ENCODE measurements at regions not wholly inside any gene's neighbourhood (a gene's known extent, or its start where the extent isn't known, plus 50 kb on each side); places are given as distances from the start of the nearest gene placed in this dataset.
"Not testable (repeated sequence)": the region's sequence is repeated elsewhere in the genome, so short reads cannot be mapped to it uniquely, and the experiment has no call there.

- DNase-seq: no peak
Observed at GRCh38 chr13:73837147-73837546, 297.1 kb downstream of the KLF12 start.

GRCh38 chr13:73835138-73835721 is 299.0 kb downstream of the KLF12 start:
- peak; percentile 51 for DNase-seq

- peak; percentile 21 for DNase-seq
Observed at GRCh38 chr13:73833325-73834070, 300.7 kb downstream of the KLF12 start.

- DNase-seq: no peak
Observed at GRCh38 chr13:73832825-73833224, 301.4 kb downstream of the KLF12 start.

DNA sequence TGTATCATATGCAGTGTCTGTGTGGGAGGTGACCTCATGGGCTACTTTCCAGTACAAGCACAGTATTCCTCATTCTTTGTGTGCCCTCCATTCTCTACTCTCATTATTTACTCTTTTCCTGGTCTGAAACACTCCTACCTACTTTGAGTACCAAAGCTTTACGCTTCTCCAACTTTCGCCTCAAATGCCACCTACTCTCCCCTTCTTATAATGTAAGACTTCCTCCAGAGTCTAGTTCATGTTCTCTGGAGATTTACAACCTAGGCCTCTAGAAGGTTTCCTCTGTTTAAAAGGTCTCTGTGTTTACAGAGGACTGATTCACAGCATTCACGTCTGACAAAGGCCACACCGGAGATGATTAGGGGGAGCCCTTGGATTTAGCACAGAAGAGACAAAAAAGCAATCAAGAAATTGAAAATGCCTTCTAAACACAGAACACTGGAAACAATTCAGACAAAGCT is 302.0 kb downstream of the KLF12 start:
- no peak for DNase-seq

- DNase-seq: no peak
Observed at GRCh38 chr13:73829416-73829815, 304.8 kb downstream of the KLF12 start.

DNA sequence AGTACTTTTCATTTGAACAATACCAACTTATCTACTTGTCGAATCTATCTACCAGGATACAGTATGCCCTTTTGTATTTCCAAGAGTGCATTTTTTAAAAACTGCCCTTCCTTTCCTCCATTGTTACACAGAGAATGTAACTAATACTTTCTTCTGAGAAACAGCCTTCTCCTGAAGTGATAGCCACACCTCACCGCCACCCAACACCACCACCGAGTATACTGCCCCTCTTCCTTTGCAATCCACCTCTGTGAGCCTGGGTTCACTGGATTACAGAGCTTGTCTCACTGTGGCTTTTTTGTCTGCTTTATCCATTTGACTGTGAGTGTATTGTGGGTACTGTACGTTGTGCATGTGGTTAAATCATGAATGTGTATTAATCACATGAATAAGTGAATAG is 305.4 kb downstream of the KLF12 start:
- DNase-seq: no peak

DNA sequence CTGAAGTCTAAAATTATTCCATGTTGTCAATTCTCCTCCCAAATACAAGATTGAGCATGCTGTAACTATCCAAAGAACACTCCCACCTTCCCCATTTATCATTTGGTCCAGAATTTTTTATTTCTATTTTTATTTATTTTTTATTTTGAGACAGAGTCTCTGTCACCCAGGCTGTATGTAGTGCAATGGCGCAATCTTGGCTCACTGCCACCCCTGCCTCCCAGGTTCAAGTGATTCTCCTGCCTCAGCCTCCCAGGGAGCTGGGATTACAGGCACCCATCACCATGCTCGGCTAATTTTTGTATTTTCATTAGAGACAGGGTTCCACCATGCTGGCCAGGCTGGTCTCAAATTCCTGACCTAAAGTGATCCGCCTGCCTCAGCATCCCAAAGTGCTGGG is 306.8 kb downstream of the KLF12 start:
- DNase-seq: no peak

DNA sequence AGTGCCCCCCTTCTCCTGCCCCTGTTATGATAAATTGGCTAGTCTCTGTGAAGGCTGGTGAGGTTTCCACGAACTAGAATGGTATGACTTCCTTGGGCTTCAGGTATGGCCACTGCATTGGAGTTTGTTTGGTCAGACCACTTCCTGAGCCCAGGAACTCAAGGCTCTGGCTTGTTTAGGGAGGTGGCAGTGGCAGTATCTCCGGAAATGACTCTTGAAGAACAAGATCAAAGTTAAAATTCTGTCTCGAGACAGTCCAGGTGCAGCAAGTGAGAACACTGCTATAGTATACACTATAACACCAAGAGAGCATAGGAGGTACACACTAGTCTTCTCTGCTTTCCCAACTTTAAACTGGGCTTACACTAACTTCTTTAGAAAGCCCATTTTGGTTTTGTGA is 309.1 kb downstream of the KLF12 start:
- DNase-seq: no peak

GRCh38 chr13:73822668-73823592 is 311.3 kb downstream of the KLF12 start:
- no peak for DNase-seq

GRCh38 chr13:73820688-73821087 is 313.5 kb downstream of the KLF12 start:
- no peak for DNase-seq

DNA sequence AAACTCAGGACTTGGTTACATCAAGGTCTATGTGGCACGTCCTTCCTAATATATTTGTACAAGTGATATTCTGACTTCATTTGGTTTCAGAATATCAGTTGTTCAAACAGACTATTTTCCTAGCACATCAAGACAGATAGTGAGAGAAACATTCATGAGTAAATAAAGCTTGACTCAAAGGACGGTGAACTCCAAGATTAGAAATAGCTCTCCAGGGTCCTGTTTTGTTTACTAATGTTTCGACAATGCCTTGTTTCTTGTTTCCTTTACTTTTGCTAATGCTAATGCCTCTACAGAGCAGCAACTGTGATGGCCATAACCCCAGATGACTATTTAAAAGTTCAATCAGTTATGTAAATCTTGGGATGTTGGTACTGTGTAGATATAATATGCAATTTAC is 313.9 kb downstream of the KLF12 start:
- no peak for DNase-seq

GRCh38 chr13:73819711-73820110 is 314.5 kb downstream of the KLF12 start:
- no peak for DNase-seq

DNA sequence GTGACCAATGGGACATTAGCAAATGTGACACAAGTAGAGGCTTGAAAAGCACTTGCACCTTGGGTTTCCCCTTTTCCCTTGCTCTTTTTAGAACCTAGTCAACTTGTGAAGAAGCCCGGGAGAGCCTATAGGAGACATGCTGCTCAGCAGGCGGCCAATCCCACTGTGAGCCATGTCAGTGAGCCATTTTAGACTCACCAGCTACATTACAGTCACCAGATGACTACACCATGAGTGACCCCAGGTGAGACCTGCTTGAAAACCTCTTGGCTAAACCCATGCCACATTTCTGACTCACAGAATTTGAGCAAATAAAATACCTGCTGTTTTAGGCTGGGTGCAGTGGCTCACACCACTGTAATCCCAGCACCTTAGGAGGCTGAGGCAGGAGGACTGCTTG is 317.5 kb downstream of the KLF12 start:
- DNase-seq: no peak

- no peak for DNase-seq
Observed at GRCh38 chr13:73815796-73816195, 318.4 kb downstream of the KLF12 start.

GRCh38 chr13:73810647-73811046 is 323.6 kb downstream of the KLF12 start:
- DNase-seq: no peak

DNA sequence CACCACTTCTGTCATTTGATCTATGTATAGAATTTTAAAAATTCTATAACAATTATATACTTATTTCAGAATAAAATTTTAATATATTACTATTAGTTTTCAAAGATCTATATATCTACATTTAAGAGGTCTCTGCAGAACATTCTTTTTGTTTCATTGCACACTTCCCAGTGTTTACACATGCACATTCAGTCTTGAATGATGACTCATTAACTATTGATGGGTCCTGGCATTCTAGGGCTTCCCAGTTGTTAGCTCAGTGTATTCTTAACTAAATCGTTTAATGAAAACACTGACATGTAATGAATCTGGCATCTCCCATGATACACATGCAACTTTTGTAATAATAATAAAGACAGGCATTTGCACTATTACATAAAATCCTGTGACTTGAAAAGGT is 324.6 kb downstream of the KLF12 start:
- DNase-seq: peak; percentile 36

- no peak for DNase-seq
Observed at GRCh38 chr13:73808318-73808717, 325.9 kb downstream of the KLF12 start.

- DNase-seq: not testable (repeated sequence)
Observed at GRCh38 chr13:73805326-73805958, 328.8 kb downstream of the KLF12 start.

DNA sequence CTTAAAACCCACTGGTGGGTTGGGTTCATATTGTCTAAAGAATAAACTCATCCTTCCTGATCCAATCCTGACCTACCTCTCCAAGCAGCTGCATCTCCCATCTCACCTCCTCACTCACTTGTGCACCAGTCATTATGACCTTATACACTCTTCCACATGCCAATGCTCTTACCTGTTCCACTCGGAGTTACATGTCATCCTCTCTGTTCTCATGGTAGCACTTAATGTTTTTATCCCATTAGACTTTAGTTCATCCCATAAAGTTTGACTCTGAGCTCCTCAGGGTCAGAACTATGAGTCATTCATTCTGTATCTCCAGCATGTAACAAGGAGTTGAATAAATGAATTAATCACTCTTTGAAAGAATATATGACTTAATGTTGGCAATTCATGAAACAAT is 330.2 kb downstream of the KLF12 start:
- peak; percentile 51 for DNase-seq

DNA sequence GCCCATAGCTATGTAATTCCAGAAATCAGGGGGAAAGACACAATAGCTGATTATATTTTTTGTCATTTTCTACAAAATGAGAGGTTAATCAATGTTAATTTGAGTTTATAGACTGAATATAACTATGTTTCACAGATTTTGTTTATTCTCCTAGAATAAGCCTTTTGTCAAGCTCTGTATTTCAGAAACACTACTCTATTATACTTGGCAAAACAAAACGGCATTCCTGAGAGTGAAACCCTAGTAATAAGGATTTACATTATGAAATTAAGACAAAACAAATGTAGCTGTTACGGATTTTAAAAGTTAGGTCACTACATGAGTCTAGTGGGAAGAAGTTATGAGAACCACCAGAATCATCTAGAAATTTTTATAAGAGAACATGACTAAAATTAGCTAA is 334.2 kb downstream of the KLF12 start:
- DNase-seq: no peak

- no peak for DNase-seq
Observed at GRCh38 chr13:73794755-73795154, 339.4 kb downstream of the KLF12 start.

DNA sequence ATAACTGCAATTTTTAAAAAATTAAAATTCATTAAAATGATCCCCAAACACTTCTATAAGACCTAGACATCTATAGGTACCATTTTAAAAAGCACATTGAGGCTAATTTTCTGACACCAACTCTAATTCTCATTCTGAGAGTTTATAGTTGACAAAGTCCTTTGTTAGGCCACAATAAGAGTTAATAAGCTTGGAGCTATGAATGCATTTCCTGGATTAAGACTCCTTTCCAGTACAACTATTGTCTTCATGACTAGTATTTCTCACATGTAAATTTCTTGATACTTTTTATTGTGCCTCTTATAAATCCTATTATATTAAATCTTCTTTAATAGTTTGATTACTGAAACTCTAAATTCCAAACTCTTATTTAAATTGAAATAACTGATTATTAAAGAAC is 340.8 kb downstream of the KLF12 start:
- no peak for DNase-seq

Data from fibroblast of skin of scalp (primary cell).